ENCODE measurements at regions not wholly inside any gene's neighbourhood (a gene's known extent, or its start where the extent isn't known, plus 50 kb on each side); places are given as distances from the start of the nearest gene placed in this dataset.
"Not testable (repeated sequence)": the region's sequence is repeated elsewhere in the genome, so short reads cannot be mapped to it uniquely, and the experiment has no call there.

- ChIA-PET POLR2A (ENCODE audit: partially characterized antibody) (no interaction called here), CTCF (ENCODE audit: partially characterized antibody) (interaction anchor here (1.5 kb wide), 1 partner anchor 175 kb away, joined by 10 read pairs; no protein-coding TSS in a partner anchor)
- no peaks in the 10 kb centered on the region for H3K36me3 Mint-ChIP-seq
- H3K4me1 Mint-ChIP-seq, result peaks cover 5 to 19% (median 12%) of the 10 kb centered on the region in 4 donors
- peak overlapping the region in 4 of 8 donors; percentile 7 to 45 (median 30) for H3K4me3 Mint-ChIP-seq
- no peak overlapping the region for H3K4me3 ChIP-seq (ENCODE audit: low read length in 2 of 2)
- no peaks in the 10 kb centered on the region for H3K27me3 ChIP-seq (ENCODE audit: insufficient read depth, low read length)
- no peak overlapping the region for H3K27ac ChIP-seq (ENCODE audit: low read depth, low read length)
- intact Hi-C loops (cut with micrococcal nuclease), result loop anchor here (1.0 kb wide), 3 partner anchors 93 to 319 kb away; no protein-coding TSS in a partner anchor
- peak overlapping the region in 1 of 7 donors; percentile 42 for H3K27ac Mint-ChIP-seq
- H3K36me3 ChIP-seq (ENCODE audit: insufficient read depth, low read length), result no peaks in the 10 kb centered on the region
- no peaks in the 10 kb centered on the region for H3K9me3 ChIP-seq (ENCODE audit: control insufficient read depth in 1 of 2, low read length in 2 of 2)
- H3K4me1 ChIP-seq (ENCODE audit: insufficient read depth, low read length), result peaks cover 8% of the 10 kb centered on the region
- peak in 1 of 5 donors; percentile 2 for DNase-seq
- H3K9me3 Mint-ChIP-seq, result no peaks in the 10 kb centered on the region
- H3K27me3 Mint-ChIP-seq, result no peaks in the 10 kb centered on the region
These were observed 770.6 kb downstream of the FAM181B start for GRCh38 chr11:81963018-81963417.

GRCh38 chr11:81960443-81960842 is 773.2 kb downstream of the FAM181B start:
- H3K36me3 ChIP-seq (ENCODE audit: insufficient read depth, low read length), result no peaks in the 10 kb centered on the region
- CTCF ChIA-PET (ENCODE audit: partially characterized antibody), result no interaction called here

GRCh38 chr11:81959341-81959740 is 774.3 kb downstream of the FAM181B start:
- Mint-ChIP-seq H3K4me3 (no peak overlapping the region), H3K4me1 (peaks cover 5 to 19% (median 12%) of the 10 kb centered on the region in 4 donors), H3K36me3 (no peaks in the 10 kb centered on the region), H3K27ac (no peak overlapping the region), H3K27me3 (no peaks in the 10 kb centered on the region), H3K9me3 (peaks cover 0 to 8% (median 6%) of the 10 kb centered on the region in 8 donors)
- Histone ChIP-seq H3K9me3 (ENCODE audit: control insufficient read depth in 1 of 2, low read length in 2 of 2) (no peaks in the 10 kb centered on the region), H3K4me1 (ENCODE audit: insufficient read depth, low read length) (peaks cover 8% of the 10 kb centered on the region), H3K36me3 (ENCODE audit: insufficient read depth, low read length) (no peaks in the 10 kb centered on the region), H3K4me3 (ENCODE audit: low read length in 2 of 2) (no peak overlapping the region), H3K27me3 (ENCODE audit: insufficient read depth, low read length) (no peaks in the 10 kb centered on the region), H3K27ac (ENCODE audit: low read depth, low read length) (no peak overlapping the region)
- intact Hi-C loops (cut with micrococcal nuclease), result no loop called here
- CTCF ChIA-PET (ENCODE audit: partially characterized antibody), result no interaction called here
- POLR2A ChIA-PET (ENCODE audit: partially characterized antibody), result no interaction called here
- no peak for DNase-seq

More at GRCh38 chr11:81960443-81960842, 773.2 kb downstream of the FAM181B start:
- no peak overlapping the region for H3K4me3 Mint-ChIP-seq
- Histone ChIP-seq H3K4me1 (ENCODE audit: insufficient read depth, low read length) (peaks cover 8% of the 10 kb centered on the region), H3K27ac (ENCODE audit: low read depth, low read length) (no peak overlapping the region), H3K9me3 (ENCODE audit: control insufficient read depth in 1 of 2, low read length in 2 of 2) (no peaks in the 10 kb centered on the region), H3K4me3 (ENCODE audit: low read length in 2 of 2) (no peak overlapping the region), H3K27me3 (ENCODE audit: insufficient read depth, low read length) (no peaks in the 10 kb centered on the region)
- H3K36me3 Mint-ChIP-seq, result no peaks in the 10 kb centered on the region
- no peak for DNase-seq
- H3K4me1 Mint-ChIP-seq, result peaks cover 5 to 19% (median 12%) of the 10 kb centered on the region in 4 donors
- H3K27ac Mint-ChIP-seq, result peak overlapping the region in 1 of 7 donors; percentile 74
- intact Hi-C loops (cut with micrococcal nuclease), result no loop called here
- H3K27me3 Mint-ChIP-seq, result no peaks in the 10 kb centered on the region
- POLR2A ChIA-PET (ENCODE audit: partially characterized antibody), result no interaction called here
- peaks cover 0 to 8% (median 6%) of the 10 kb centered on the region in 8 donors for H3K9me3 Mint-ChIP-seq

GRCh38 chr11:81954301-81954700 is 779.4 kb downstream of the FAM181B start:
- H3K27me3 ChIP-seq (ENCODE audit: insufficient read depth, low read length); H3K27ac ChIP-seq (ENCODE audit: low read depth, low read length); H3K4me3 ChIP-seq (ENCODE audit: low read length in 2 of 2); intact Hi-C loops (cut with micrococcal nuclease); POLR2A ChIA-PET (ENCODE audit: partially characterized antibody); CTCF ChIA-PET (ENCODE audit: partially characterized antibody); H3K9me3 ChIP-seq (ENCODE audit: control insufficient read depth in 1 of 2, low read length in 2 of 2); H3K4me1 Mint-ChIP-seq; H3K27me3 Mint-ChIP-seq; H3K36me3 ChIP-seq (ENCODE audit: insufficient read depth, low read length); H3K4me3 Mint-ChIP-seq; H3K36me3 Mint-ChIP-seq; DNase-seq; H3K4me1 ChIP-seq (ENCODE audit: insufficient read depth, low read length); H3K27ac Mint-ChIP-seq: not testable (repeated sequence)
- H3K9me3 Mint-ChIP-seq, result peaks cover 3 to 11% (median 6%) of the 10 kb centered on the region in 8 donors

GRCh38 chr11:81946831-81947230 is 786.8 kb downstream of the FAM181B start:
- no peak overlapping the region for H3K4me3 Mint-ChIP-seq
- H3K27ac ChIP-seq (ENCODE audit: low read depth, low read length), result no peak overlapping the region
- H3K9me3 ChIP-seq (ENCODE audit: control insufficient read depth in 1 of 2, low read length in 2 of 2), result no peaks in the 10 kb centered on the region
- no peaks in the 10 kb centered on the region for H3K27me3 ChIP-seq (ENCODE audit: insufficient read depth, low read length)
- no peak overlapping the region for H3K27ac Mint-ChIP-seq
- no peak overlapping the region for H3K4me3 ChIP-seq (ENCODE audit: low read length in 2 of 2)
- DNase-seq, result no peak
- H3K36me3 ChIP-seq (ENCODE audit: insufficient read depth, low read length), result no peaks in the 10 kb centered on the region
- no peaks in the 10 kb centered on the region for H3K4me1 ChIP-seq (ENCODE audit: insufficient read depth, low read length)
- CTCF ChIA-PET (ENCODE audit: partially characterized antibody), result no interaction called here
- intact Hi-C loops (cut with micrococcal nuclease), result no loop called here
- POLR2A ChIA-PET (ENCODE audit: partially characterized antibody), result no interaction called here
- no peaks in the 10 kb centered on the region for H3K4me1 Mint-ChIP-seq
- H3K36me3 Mint-ChIP-seq, result no peaks in the 10 kb centered on the region
- peaks cover 0 to 3% (median 0%) of the 10 kb centered on the region in 8 donors for H3K9me3 Mint-ChIP-seq
- H3K27me3 Mint-ChIP-seq, result no peaks in the 10 kb centered on the region

- CTCF ChIA-PET (ENCODE audit: partially characterized antibody), result no interaction called here
- Mint-ChIP-seq H3K9me3 (peaks cover 0 to 3% (median 0%) of the 10 kb centered on the region in 8 donors), H3K36me3 (no peaks in the 10 kb centered on the region), H3K4me1 (no peaks in the 10 kb centered on the region), H3K4me3 (no peak overlapping the region), H3K27ac (no peak overlapping the region), H3K27me3 (no peaks in the 10 kb centered on the region)
- POLR2A ChIA-PET (ENCODE audit: partially characterized antibody), result no interaction called here
- H3K27me3 ChIP-seq (ENCODE audit: insufficient read depth, low read length), result no peaks in the 10 kb centered on the region
- H3K9me3 ChIP-seq (ENCODE audit: control insufficient read depth in 1 of 2, low read length in 2 of 2), result no peaks in the 10 kb centered on the region
- H3K27ac ChIP-seq (ENCODE audit: low read depth, low read length), result no peak overlapping the region
- no peak overlapping the region for H3K4me3 ChIP-seq (ENCODE audit: low read length in 2 of 2)
- H3K4me1 ChIP-seq (ENCODE audit: insufficient read depth, low read length), result no peaks in the 10 kb centered on the region
- intact Hi-C loops (cut with micrococcal nuclease), result no loop called here
- DNase-seq, result no peak
- no peaks in the 10 kb centered on the region for H3K36me3 ChIP-seq (ENCODE audit: insufficient read depth, low read length)
These were observed 791.0 kb downstream of the FAM181B start for GRCh38 chr11:81942646-81943045.

- H3K27ac ChIP-seq (ENCODE audit: low read depth, low read length), result no peak overlapping the region
- H3K9me3 Mint-ChIP-seq, result peaks cover 0 to 3% (median 0%) of the 10 kb centered on the region in 8 donors
- no peaks in the 10 kb centered on the region for H3K4me1 ChIP-seq (ENCODE audit: insufficient read depth, low read length)
- POLR2A ChIA-PET (ENCODE audit: partially characterized antibody), result no interaction called here
- H3K27me3 Mint-ChIP-seq, result no peaks in the 10 kb centered on the region
- DNase-seq, result no peak
- H3K4me3 Mint-ChIP-seq, result no peak overlapping the region
- CTCF ChIA-PET (ENCODE audit: partially characterized antibody), result no interaction called here
- no peak overlapping the region for H3K4me3 ChIP-seq (ENCODE audit: low read length in 2 of 2)
- H3K9me3 ChIP-seq (ENCODE audit: control insufficient read depth in 1 of 2, low read length in 2 of 2), result no peaks in the 10 kb centered on the region
- H3K4me1 Mint-ChIP-seq, result no peaks in the 10 kb centered on the region
- H3K27me3 ChIP-seq (ENCODE audit: insufficient read depth, low read length), result no peaks in the 10 kb centered on the region
- H3K36me3 ChIP-seq (ENCODE audit: insufficient read depth, low read length), result no peaks in the 10 kb centered on the region
- H3K36me3 Mint-ChIP-seq, result no peaks in the 10 kb centered on the region
- intact Hi-C loops (cut with micrococcal nuclease), result no loop called here
- no peak overlapping the region for H3K27ac Mint-ChIP-seq
These were observed 791.7 kb downstream of the FAM181B start for GRCh38 chr11:81941998-81942397.

- no peaks in the 10 kb centered on the region for H3K4me1 ChIP-seq (ENCODE audit: insufficient read depth, low read length)
- no peak for DNase-seq
- H3K27me3 Mint-ChIP-seq, result peaks cover 0 to 1% of the 10 kb centered on the region in 2 donors
- peaks cover 0 to 2% (median 0%) of the 10 kb centered on the region in 4 donors for H3K4me1 Mint-ChIP-seq
- H3K27ac ChIP-seq (ENCODE audit: low read depth, low read length), result no peak overlapping the region
- H3K9me3 ChIP-seq (ENCODE audit: control insufficient read depth in 1 of 2, low read length in 2 of 2), result no peaks in the 10 kb centered on the region
- no peaks in the 10 kb centered on the region for H3K36me3 ChIP-seq (ENCODE audit: insufficient read depth, low read length)
- no peaks in the 10 kb centered on the region for H3K27me3 ChIP-seq (ENCODE audit: insufficient read depth, low read length)
- intact Hi-C loops (cut with micrococcal nuclease), result no loop called here
- no peaks in the 10 kb centered on the region for H3K36me3 Mint-ChIP-seq
- H3K27ac Mint-ChIP-seq, result no peak overlapping the region
- H3K9me3 Mint-ChIP-seq, result peaks cover 0 to 2% (median 0%) of the 10 kb centered on the region in 8 donors
- ChIA-PET POLR2A (ENCODE audit: partially characterized antibody) (no interaction called here), CTCF (ENCODE audit: partially characterized antibody) (no interaction called here)
- H3K4me3 ChIP-seq (ENCODE audit: low read length in 2 of 2), result no peak overlapping the region
- H3K4me3 Mint-ChIP-seq, result no peak overlapping the region
These were observed 801.4 kb downstream of the FAM181B start for GRCh38 chr11:81932303-81932702.

Data from CD4-positive, alpha-beta memory T cell (primary cell).